H1 (cell line): ENCODE measurements at regions not wholly inside any gene's neighbourhood (a gene's known extent, or its start where the extent isn't known, plus 50 kb on each side); places are given as distances from the start of the nearest gene placed in this dataset.

Source experiments
- CTCF ChIA-PET: fragments of 300-600 bp; sonication (Branson Sonifier 250); formaldehyde crosslinking; loops from one replicate; lab custom pipeline; 2021; ENCODE audit not compliant: partially characterized antibody; lab: Charles Lee
- POLR2A ChIA-PET: fragments of 300-600 bp; sonication (Branson Sonifier 250); formaldehyde crosslinking; loops from one replicate; lab custom pipeline; 2021; ENCODE audit warnings: inconsistent platforms; ENCODE audit not compliant: partially characterized antibody; lab: Charles Lee
- DNase-seq, 2 experiments: peaks; one replicate each; pipeline versions ENCODE4 v3.0.0 to v3.0.0-alpha.2; 2010 to 2022; ENCODE audit warnings: low spot score in 2 of 2, low read depth in 1 of 2, mixed read lengths in 1 of 2
- FAIRE-seq: peaks from 2 replicates; lab custom pipeline; 2011; peaks lifted over from hg19 to GRCh38; lab: Jason Lieb, UNC
- H2AFZ ChIP-seq: 2 replicates; pipeline ENCODE4 v1.8.1; 2012; ENCODE audit warnings: low read length, inconsistent platforms
- H2AK5ac ChIP-seq: 2 replicates; pipeline ENCODE4 v1.6.1; 2013; ENCODE audit warnings: low read depth, low read length
- H2BK120ac ChIP-seq: replicated peaks from 2 replicates; pipeline ENCODE3; 2013; ENCODE audit warnings: low read depth, low read length, inconsistent platforms
- H2BK12ac ChIP-seq: 2 replicates; pipeline ENCODE4 v1.6.1; 2013; ENCODE audit warnings: low read depth, low read length
- H2BK15ac ChIP-seq: 2 replicates; pipeline ENCODE4 v1.6.1; 2013; ENCODE audit warnings: low read length
- H2BK20ac ChIP-seq: 2 replicates; pipeline ENCODE4 v1.6.1; 2013; ENCODE audit warnings: low read length
- H2BK5ac ChIP-seq: 2 replicates; pipeline ENCODE4 v1.6.1; 2013; ENCODE audit warnings: low read depth, low read length
- H3K14ac ChIP-seq: 2 replicates; pipeline ENCODE4 v1.6.1; 2013; ENCODE audit warnings: inconsistent platforms; ENCODE audit not compliant: insufficient read length
- H3K18ac ChIP-seq: 2 replicates; pipeline ENCODE4 v1.6.1; 2013; ENCODE audit warnings: low read length; ENCODE audit errors: extremely low read depth
- H3K23ac ChIP-seq: 2 replicates; pipeline ENCODE4 v1.6.1; 2013; ENCODE audit warnings: inconsistent platforms; ENCODE audit not compliant: insufficient read length
- H3K23me2 ChIP-seq: 2 replicates; pipeline ENCODE4 v1.6.1; 2013; ENCODE audit warnings: low read depth, low read length
- H3K27ac ChIP-seq: 2 replicates; pipeline ENCODE4 v1.6.1; 2011; ENCODE audit warnings: low read depth, low read length, inconsistent platforms
- H3K27me3 ChIP-seq, 4 experiments: replicated peaks in 1 of 4; 1 replicate in 1 of 4; 2 replicates in 3 of 4; pipeline versions ENCODE4 v1.6.1 to v1.8.1; 2011 to 2013; ENCODE audit warnings: low read length in 3 of 4, mild to moderate bottlenecking in 3 of 4, inconsistent platforms in 2 of 4, mixed read lengths in 2 of 4, moderate library complexity in 1 of 4; ENCODE audit not compliant: control insufficient read depth in 3 of 4, insufficient read depth in 3 of 4; ENCODE audit errors: extremely low read depth in 1 of 4
- H3K36me3 ChIP-seq, 4 experiments: 2 replicates each; pipeline versions ENCODE4 v1.6.1 to v1.8.1; 2011 to 2013; ENCODE audit warnings: mild to moderate bottlenecking in 4 of 4, low read length in 3 of 4, moderate library complexity in 2 of 4, control low read depth in 1 of 4, inconsistent platforms in 1 of 4; ENCODE audit not compliant: insufficient read depth in 4 of 4, control insufficient read depth in 2 of 4
- H3K4ac ChIP-seq: replicated peaks from 2 replicates; pipeline ENCODE3; 2013; ENCODE audit warnings: low read length, low read depth, mixed read lengths, inconsistent platforms; ENCODE audit not compliant: insufficient read length
- H3K4me1 ChIP-seq, 4 experiments: replicated peaks in 1 of 4; 1 replicate in 1 of 4; 2 replicates in 3 of 4; pipeline versions ENCODE4 v1.6.1 to v1.8.1; 2011 to 2013; ENCODE audit warnings: low read length in 3 of 4, inconsistent platforms in 2 of 4, mixed read lengths in 1 of 4; ENCODE audit not compliant: insufficient read depth in 4 of 4, control insufficient read depth in 3 of 4
- H3K4me2 ChIP-seq, 2 experiments: 2 replicates each; pipeline versions ENCODE4 v1.6.1 to v1.8.1; 2011 to 2013; ENCODE audit warnings: low read depth in 2 of 2, low read length in 2 of 2, control low read depth in 1 of 2, inconsistent platforms in 1 of 2, mild to moderate bottlenecking in 1 of 2; ENCODE audit not compliant: insufficient read depth in 1 of 2
- H3K4me3 ChIP-seq, 4 experiments: fragments of 200-600, 300-600 bp in 1 of 4; sonication (generic), shearing (Covaris generic), sonication (Bioruptor Twin) in 1 of 4; 2 replicates each; pipeline versions ENCODE4 v1.5.1 to v1.8.1; 2011 to 2016; ENCODE audit warnings: low read length in 4 of 4, low read depth in 3 of 4, control low read depth in 2 of 4, inconsistent platforms in 2 of 4, mild to moderate bottlenecking in 2 of 4, mixed read lengths in 1 of 4, moderate library complexity in 1 of 4; ENCODE audit not compliant: insufficient read depth in 2 of 4; ENCODE audit errors: extremely low read depth in 1 of 4
- H3K56ac ChIP-seq: replicated peaks from 2 replicates; pipeline ENCODE3; 2013; ENCODE audit warnings: low read depth, mild to moderate bottlenecking, mixed read lengths, low read length, inconsistent platforms; ENCODE audit not compliant: insufficient read length
- H3K79me1 ChIP-seq: 2 replicates; pipeline ENCODE4 v1.6.1; 2013; ENCODE audit warnings: low read depth, low read length, control low read depth
- H3K79me2 ChIP-seq, 2 experiments: 2 replicates each; pipeline versions ENCODE4 v1.6.1 to v1.8.1; 2012 to 2013; ENCODE audit warnings: low read length in 2 of 2, mild to moderate bottlenecking in 2 of 2, inconsistent platforms in 1 of 2; ENCODE audit not compliant: insufficient read depth in 2 of 2, control insufficient read depth in 1 of 2
- H3K9ac ChIP-seq, 4 experiments: replicated peaks in 1 of 4; 1 replicate in 1 of 4; 2 replicates in 3 of 4; pipeline versions ENCODE4 v1.6.1 to v1.8.1; 2011 to 2013; ENCODE audit warnings: low read depth in 3 of 4, low read length in 3 of 4, control low read depth in 2 of 4, mild to moderate bottlenecking in 2 of 4, moderate library complexity in 2 of 4, inconsistent platforms in 1 of 4; ENCODE audit errors: extremely low read depth in 1 of 4
- H3K9me3 ChIP-seq, 2 experiments: 2 replicates each; pipeline versions ENCODE4 v1.6.1 to v1.8.1; 2012 to 2013; ENCODE audit warnings: mild to moderate bottlenecking in 2 of 2, moderate library complexity in 2 of 2, control low read depth in 1 of 2, inconsistent platforms in 1 of 2, low read depth in 1 of 2, low read length in 1 of 2, mixed read lengths in 1 of 2; ENCODE audit not compliant: insufficient read depth in 2 of 2
- H4K20me1 ChIP-seq, 2 experiments: replicated peaks in 1 of 2; 2 replicates each; pipeline versions ENCODE3 to v1.8.1; 2011 to 2013; ENCODE audit warnings: inconsistent platforms in 2 of 2, low read length in 2 of 2, mild to moderate bottlenecking in 1 of 2; ENCODE audit not compliant: insufficient read depth in 2 of 2, control insufficient read depth in 1 of 2
- H4K5ac ChIP-seq: 2 replicates; pipeline ENCODE4 v1.6.1; 2013; ENCODE audit warnings: low read length, low read depth, mixed read lengths, inconsistent platforms; ENCODE audit not compliant: insufficient read length
- H4K8ac ChIP-seq: 2 replicates; pipeline ENCODE4 v1.8.0; 2013; ENCODE audit warnings: mild to moderate bottlenecking, moderate library complexity, low read length, inconsistent platforms; ENCODE audit not compliant: insufficient read depth; ENCODE audit errors: extremely low read depth
- H4K91ac ChIP-seq: replicated peaks from 2 replicates; pipeline ENCODE3; 2013; ENCODE audit warnings: low read length, mixed read lengths, inconsistent platforms; ENCODE audit not compliant: insufficient read length
- WGBS, 2 experiments: shearing (Covaris generic) in 1 of 2; methylation state at CpG; one replicate each; pipeline versions ENCODE4 v1.1.6 to v1.1.7; 2013 to 2015; ENCODE audit warnings: low lambda C conversion rate in 2 of 2, mixed read lengths in 2 of 2, inconsistent platforms in 1 of 2, low coverage in 1 of 2, missing lambda C conversion rate in 1 of 2; ENCODE audit not compliant: insufficient replicate concordance in 2 of 2, insufficient coverage in 1 of 2, insufficient read length in 1 of 2; ENCODE audit errors: extremely low coverage in 1 of 2, missing lambda C conversion rate in 1 of 2; 5-methylcytosine and 5-hydroxymethylcytosine counted together
- TF ChIP-seq, protein P1 (sequence below): fragments of 300-600 bp; sonication (generic); IDR thresholded peaks from 2 replicates; pipeline ENCODE4 v1.7.1; 2012; ENCODE audit warnings: low read length, moderate library complexity, mild to moderate bottlenecking, inconsistent platforms; ENCODE audit not compliant: insufficient replicate concordance

- H2AFZ ChIP-seq = no peak overlapping the region
- no peaks in the 10 kb centered on the region for H3K27me3 ChIP-seq
- FAIRE-seq (no peak), DNase-seq (no peak)
- no peak overlapping the region for H3K18ac ChIP-seq
- no peaks in the 10 kb centered on the region for H3K36me3 ChIP-seq
- H2AK5ac ChIP-seq = no peak overlapping the region
- no peak overlapping the region for H2BK120ac ChIP-seq
- no peaks in the 10 kb centered on the region for H3K79me2 ChIP-seq
- H3K79me1 ChIP-seq = no peaks in the 10 kb centered on the region
- no peaks in the 10 kb centered on the region for H4K20me1 ChIP-seq
- no peak overlapping the region for H3K4me2 ChIP-seq
- H3K4ac ChIP-seq = no peak overlapping the region
- 0 out of 4 replicates have a peak, but pooled peaks cover 0 to 2% of the 10 kb centered on the region in 2 experiments for H3K9me3 ChIP-seq
- no peak overlapping the region for H4K91ac ChIP-seq
- WGBS, 2 experiments = 96% methylated on average over 2 of the region's 2 CpGs; no CpG with 5 or more reads in 1 of the 2 experiments
- ChIA-PET POLR2A (no interaction called here), CTCF (interaction anchor here (0.9 to 5.1 kb wide), 12 partner anchors 8 to 211 kb away, joined by 3 to 41 read pairs (median 6); no protein-coding TSS in a partner anchor)
- no peak overlapping the region for H3K4me3 ChIP-seq
- no peak overlapping the region for H2BK15ac ChIP-seq
- H4K5ac ChIP-seq = no peak overlapping the region
- no peak overlapping the region for H3K9ac ChIP-seq
- H2BK5ac ChIP-seq = no peak overlapping the region
- no peaks in the 10 kb centered on the region for H3K4me1 ChIP-seq
- no peak overlapping the region for H3K23ac ChIP-seq
- no peak overlapping the region for H3K56ac ChIP-seq
- H3K23me2 ChIP-seq = no peaks in the 10 kb centered on the region
- no peak overlapping the region for H4K8ac ChIP-seq
- H2BK20ac ChIP-seq = no peak overlapping the region
- no peak overlapping the region for H3K27ac ChIP-seq
- no peak overlapping the region for H2BK12ac ChIP-seq
- H3K14ac ChIP-seq = no peak overlapping the region
- TF ChIP-seq, protein P1, sequence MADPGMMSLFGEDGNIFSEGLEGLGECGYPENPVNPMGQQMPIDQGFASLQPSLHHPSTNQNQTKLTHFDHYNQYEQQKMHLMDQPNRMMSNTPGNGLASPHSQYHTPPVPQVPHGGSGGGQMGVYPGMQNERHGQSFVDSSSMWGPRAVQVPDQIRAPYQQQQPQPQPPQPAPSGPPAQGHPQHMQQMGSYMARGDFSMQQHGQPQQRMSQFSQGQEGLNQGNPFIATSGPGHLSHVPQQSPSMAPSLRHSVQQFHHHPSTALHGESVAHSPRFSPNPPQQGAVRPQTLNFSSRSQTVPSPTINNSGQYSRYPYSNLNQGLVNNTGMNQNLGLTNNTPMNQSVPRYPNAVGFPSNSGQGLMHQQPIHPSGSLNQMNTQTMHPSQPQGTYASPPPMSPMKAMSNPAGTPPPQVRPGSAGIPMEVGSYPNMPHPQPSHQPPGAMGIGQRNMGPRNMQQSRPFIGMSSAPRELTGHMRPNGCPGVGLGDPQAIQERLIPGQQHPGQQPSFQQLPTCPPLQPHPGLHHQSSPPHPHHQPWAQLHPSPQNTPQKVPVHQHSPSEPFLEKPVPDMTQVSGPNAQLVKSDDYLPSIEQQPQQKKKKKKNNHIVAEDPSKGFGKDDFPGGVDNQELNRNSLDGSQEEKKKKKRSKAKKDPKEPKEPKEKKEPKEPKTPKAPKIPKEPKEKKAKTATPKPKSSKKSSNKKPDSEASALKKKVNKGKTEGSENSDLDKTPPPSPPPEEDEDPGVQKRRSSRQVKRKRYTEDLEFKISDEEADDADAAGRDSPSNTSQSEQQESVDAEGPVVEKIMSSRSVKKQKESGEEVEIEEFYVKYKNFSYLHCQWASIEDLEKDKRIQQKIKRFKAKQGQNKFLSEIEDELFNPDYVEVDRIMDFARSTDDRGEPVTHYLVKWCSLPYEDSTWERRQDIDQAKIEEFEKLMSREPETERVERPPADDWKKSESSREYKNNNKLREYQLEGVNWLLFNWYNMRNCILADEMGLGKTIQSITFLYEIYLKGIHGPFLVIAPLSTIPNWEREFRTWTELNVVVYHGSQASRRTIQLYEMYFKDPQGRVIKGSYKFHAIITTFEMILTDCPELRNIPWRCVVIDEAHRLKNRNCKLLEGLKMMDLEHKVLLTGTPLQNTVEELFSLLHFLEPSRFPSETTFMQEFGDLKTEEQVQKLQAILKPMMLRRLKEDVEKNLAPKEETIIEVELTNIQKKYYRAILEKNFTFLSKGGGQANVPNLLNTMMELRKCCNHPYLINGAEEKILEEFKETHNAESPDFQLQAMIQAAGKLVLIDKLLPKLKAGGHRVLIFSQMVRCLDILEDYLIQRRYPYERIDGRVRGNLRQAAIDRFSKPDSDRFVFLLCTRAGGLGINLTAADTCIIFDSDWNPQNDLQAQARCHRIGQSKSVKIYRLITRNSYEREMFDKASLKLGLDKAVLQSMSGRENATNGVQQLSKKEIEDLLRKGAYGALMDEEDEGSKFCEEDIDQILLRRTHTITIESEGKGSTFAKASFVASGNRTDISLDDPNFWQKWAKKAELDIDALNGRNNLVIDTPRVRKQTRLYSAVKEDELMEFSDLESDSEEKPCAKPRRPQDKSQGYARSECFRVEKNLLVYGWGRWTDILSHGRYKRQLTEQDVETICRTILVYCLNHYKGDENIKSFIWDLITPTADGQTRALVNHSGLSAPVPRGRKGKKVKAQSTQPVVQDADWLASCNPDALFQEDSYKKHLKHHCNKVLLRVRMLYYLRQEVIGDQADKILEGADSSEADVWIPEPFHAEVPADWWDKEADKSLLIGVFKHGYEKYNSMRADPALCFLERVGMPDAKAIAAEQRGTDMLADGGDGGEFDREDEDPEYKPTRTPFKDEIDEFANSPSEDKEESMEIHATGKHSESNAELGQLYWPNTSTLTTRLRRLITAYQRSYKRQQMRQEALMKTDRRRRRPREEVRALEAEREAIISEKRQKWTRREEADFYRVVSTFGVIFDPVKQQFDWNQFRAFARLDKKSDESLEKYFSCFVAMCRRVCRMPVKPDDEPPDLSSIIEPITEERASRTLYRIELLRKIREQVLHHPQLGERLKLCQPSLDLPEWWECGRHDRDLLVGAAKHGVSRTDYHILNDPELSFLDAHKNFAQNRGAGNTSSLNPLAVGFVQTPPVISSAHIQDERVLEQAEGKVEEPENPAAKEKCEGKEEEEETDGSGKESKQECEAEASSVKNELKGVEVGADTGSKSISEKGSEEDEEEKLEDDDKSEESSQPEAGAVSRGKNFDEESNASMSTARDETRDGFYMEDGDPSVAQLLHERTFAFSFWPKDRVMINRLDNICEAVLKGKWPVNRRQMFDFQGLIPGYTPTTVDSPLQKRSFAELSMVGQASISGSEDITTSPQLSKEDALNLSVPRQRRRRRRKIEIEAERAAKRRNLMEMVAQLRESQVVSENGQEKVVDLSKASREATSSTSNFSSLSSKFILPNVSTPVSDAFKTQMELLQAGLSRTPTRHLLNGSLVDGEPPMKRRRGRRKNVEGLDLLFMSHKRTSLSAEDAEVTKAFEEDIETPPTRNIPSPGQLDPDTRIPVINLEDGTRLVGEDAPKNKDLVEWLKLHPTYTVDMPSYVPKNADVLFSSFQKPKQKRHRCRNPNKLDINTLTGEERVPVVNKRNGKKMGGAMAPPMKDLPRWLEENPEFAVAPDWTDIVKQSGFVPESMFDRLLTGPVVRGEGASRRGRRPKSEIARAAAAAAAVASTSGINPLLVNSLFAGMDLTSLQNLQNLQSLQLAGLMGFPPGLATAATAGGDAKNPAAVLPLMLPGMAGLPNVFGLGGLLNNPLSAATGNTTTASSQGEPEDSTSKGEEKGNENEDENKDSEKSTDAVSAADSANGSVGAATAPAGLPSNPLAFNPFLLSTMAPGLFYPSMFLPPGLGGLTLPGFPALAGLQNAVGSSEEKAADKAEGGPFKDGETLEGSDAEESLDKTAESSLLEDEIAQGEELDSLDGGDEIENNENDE = no peak
Observed at GRCh38 chr18:48477348-48477747, 61.5 kb upstream of the CTIF start.
